ENCODE measurements at regions not wholly inside any gene's neighbourhood (a gene's known extent, or its start where the extent isn't known, plus 50 kb on each side); places are given as distances from the start of the nearest gene placed in this dataset.

DNA sequence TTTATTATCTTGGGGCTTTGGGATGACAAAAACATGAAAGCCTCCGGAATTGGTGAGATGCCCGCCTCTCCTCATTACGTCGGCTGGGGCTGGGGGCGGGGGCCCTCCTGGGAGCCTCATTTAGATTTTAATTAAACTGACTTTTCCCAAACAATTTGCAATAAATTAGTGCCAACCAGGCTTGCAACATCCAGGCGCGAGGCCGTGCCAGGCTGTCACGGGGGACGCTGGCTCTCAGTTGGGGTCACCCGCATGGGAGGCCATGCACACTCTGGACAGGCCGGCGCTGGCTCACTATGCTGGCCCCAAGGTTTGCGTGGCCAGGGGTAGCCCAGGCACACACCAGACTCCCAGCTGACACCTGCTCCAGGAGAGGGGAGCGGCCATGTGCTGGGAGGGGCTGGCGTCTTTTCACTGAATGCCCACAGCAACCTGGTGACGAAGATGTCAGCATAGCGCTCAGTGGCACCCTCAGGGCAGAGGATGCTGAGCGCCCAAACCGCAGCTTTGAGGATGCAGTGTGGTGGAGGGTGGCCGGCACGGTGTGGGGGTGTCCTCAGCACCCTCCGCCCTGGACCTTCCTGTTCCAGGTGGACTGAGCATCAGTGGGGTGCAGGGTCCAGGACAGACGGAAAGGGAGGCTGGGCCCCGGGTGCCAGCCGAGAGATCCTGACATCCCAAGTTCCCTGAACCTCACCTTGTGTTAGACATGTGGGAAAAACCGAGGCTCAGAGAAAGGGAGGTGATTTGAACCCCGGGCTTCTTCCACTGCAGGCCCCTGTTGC, 190.8 kb upstream of the C14orf180 start:
- H3K27ac ChIP-seq = no peak overlapping the region
- TF ChIP-seq, protein P1, sequence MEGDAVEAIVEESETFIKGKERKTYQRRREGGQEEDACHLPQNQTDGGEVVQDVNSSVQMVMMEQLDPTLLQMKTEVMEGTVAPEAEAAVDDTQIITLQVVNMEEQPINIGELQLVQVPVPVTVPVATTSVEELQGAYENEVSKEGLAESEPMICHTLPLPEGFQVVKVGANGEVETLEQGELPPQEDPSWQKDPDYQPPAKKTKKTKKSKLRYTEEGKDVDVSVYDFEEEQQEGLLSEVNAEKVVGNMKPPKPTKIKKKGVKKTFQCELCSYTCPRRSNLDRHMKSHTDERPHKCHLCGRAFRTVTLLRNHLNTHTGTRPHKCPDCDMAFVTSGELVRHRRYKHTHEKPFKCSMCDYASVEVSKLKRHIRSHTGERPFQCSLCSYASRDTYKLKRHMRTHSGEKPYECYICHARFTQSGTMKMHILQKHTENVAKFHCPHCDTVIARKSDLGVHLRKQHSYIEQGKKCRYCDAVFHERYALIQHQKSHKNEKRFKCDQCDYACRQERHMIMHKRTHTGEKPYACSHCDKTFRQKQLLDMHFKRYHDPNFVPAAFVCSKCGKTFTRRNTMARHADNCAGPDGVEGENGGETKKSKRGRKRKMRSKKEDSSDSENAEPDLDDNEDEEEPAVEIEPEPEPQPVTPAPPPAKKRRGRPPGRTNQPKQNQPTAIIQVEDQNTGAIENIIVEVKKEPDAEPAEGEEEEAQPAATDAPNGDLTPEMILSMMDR (IDR thresholded peaks at IDR 0.05) = no peak
- TF ChIP-seq ZFX (IDR thresholded peaks at IDR 0.05; ENCODE audit: borderline replicate concordance) = no peak

- no peak overlapping the region for H3K27ac ChIP-seq
- TF ChIP-seq, protein P1 (IDR thresholded peaks at IDR 0.05) = no peak
- no peak for TF ChIP-seq ZFX (IDR thresholded peaks at IDR 0.05; ENCODE audit: borderline replicate concordance)
These were observed 190.0 kb upstream of the C14orf180 start for GRCh38 chr14:104389326-104390220.

GRCh38 chr14:104390221-104390931, 189.2 kb upstream of the C14orf180 start:
- no peak for TF ChIP-seq ZFX (IDR thresholded peaks at IDR 0.05; ENCODE audit: borderline replicate concordance)
- TF ChIP-seq, protein P1 (IDR thresholded peaks at IDR 0.05) = no peak
- no peak overlapping the region for H3K27ac ChIP-seq

DNA sequence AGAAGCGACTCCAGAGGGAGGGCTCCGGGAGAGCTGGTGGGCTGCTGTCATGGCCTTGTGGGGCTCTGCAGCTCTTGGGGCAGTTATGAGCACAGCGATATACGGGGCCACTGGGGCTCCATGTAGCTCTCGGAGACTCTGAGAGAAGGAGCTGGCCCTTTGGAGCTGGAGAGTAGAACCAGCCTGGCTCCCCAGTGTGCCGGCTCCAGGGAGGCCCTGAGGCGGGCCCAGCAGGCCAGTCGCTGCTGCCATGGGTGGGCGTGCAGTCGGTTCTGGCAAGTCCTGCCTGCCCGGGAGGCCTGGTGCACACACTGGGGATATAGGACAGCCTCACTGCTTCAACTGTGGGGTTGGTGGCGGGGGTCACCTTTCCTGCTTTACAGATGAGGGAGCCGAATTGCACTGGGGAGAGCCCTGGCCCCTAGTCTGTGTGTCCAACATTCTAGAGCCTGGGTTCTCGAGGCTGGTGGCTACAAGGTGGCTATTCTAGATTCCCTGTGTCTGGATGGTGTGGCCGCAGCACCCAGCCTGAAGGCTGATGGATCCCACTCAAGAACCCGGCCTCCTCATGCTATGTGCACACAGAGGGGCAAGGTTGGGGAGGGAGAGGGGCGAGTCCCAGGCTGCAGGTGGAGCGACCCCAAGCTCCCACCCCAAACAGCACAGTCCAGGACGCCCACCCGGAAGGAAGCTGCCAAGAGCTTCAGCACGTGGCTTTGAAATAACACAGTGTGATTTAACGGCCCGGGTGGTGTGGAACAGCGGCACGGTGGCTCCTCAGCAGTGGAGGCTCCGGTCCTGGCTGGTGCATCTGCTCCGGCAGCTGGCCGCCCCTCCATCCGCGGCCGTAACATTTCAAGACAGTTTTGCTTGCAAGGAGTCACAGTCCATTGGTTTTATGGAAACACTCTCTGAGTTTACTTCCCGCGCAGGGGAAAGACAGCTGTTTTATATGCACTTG, 188.3 kb upstream of the C14orf180 start:
- no peak overlapping the region for H3K27ac ChIP-seq
- TF ChIP-seq, protein P1 (IDR thresholded peaks at IDR 0.05) = no peak
- TF ChIP-seq ZFX (IDR thresholded peaks at IDR 0.05; ENCODE audit: borderline replicate concordance) = no peak

DNA sequence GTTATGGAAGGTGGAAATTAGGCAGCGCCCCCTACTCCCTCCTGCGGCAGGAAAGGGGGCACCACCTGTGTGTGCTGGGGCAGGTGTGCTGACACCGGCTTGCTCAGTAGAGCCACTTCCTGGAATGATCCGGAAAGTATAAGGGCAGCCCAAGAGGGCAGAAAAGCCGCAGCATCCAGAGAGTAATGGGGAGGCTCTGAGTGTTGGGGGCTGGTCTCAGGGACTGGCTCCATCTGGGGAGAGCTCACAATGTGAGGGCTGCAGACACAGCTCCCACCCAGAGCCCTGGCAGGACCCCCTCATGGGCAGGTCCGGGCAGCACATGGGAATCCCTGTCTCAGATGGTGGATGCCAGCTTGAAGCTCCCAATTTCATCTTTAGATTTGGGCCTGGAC, 187.6 kb upstream of the C14orf180 start:
- H3K27ac ChIP-seq = no peak overlapping the region
- no peak for TF ChIP-seq ZFX (IDR thresholded peaks at IDR 0.05; ENCODE audit: borderline replicate concordance)
- TF ChIP-seq, protein P1 (IDR thresholded peaks at IDR 0.05) = no peak

- no peak overlapping the region for H3K27ac ChIP-seq
- no peak for TF ChIP-seq ZFX (IDR thresholded peaks at IDR 0.05; ENCODE audit: borderline replicate concordance)
- TF ChIP-seq, protein P1 (IDR thresholded peaks at IDR 0.05) = no peak
These were observed 187.0 kb upstream of the C14orf180 start for GRCh38 chr14:104392396-104393198.

Measured in 22Rv1 (cell line).